Mesothelial cell of epicardium (in vitro differentiated cells): ENCODE measurements at regions not wholly inside any gene's neighbourhood (a gene's known extent, or its start where the extent isn't known, plus 50 kb on each side); places are given as distances from the start of the nearest gene placed in this dataset.

Experiments
- DNase-seq, 2 experiments: peaks; one replicate each; pipeline ENCODE4 v3.0.0; 2021; ENCODE audit warnings: low spot score in 2 of 2; ENCODE audit not compliant: unreplicated experiment in 2 of 2
- H3K27ac Mint-ChIP-seq: 2 replicates; pipeline ENCODE4 v1.8.0; 2021; ENCODE audit warnings: mixed read lengths
- H3K27me3 Mint-ChIP-seq: 2 replicates; pipeline ENCODE4 v1.8.0; 2021; ENCODE audit warnings: low read depth, mixed read lengths
- H3K36me3 Mint-ChIP-seq: 2 replicates; pipeline ENCODE4 v1.8.0; 2021; ENCODE audit warnings: mixed read lengths
- H3K4me1 Mint-ChIP-seq: 2 replicates; pipeline ENCODE4 v1.8.0; 2021; ENCODE audit warnings: mixed read lengths
- H3K4me3 Mint-ChIP-seq: 2 replicates; pipeline ENCODE4 v1.8.0; 2021; ENCODE audit warnings: mild to moderate bottlenecking, moderate library complexity, mixed read lengths
- H3K9me3 Mint-ChIP-seq: 2 replicates; pipeline ENCODE4 v1.8.0; 2021; ENCODE audit warnings: mixed read lengths
- TF ChIP-seq, protein P1 (sequence below): fragments of 200-600 bp; sonication (generic); IDR thresholded peaks from one replicate; pipeline ENCODE4 v1.5.0; 2021; ENCODE audit warnings: antibody characterized with exemption; ENCODE audit not compliant: unreplicated experiment

DNA sequence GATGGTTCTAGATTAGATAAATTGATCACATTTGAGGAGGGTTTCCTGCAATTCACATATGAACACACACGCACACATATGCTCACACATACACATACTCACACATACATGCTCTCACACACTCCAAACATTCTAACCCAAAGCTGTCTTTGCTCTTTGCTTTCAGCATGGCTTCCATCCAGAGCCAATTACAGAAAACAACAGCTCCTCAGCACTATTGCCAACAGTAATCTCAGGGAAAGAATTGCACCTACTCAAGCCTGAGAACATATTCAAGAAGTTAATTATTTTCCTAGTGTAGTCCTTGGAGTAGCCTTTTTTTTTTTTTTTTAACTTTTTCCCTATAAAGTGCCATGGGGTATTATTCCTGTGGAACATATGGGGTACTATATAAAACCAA, 246.9 kb upstream of the PARD3B start:
- Mint-ChIP-seq H3K4me1 (peaks cover 9% of the 10 kb centered on the region), H3K9me3 (peaks cover 4% of the 10 kb centered on the region), H3K4me3 (no peak overlapping the region), H3K27me3 (no peaks in the 10 kb centered on the region), H3K27ac (no peak overlapping the region), H3K36me3 (no peaks in the 10 kb centered on the region)
- TF ChIP-seq, protein P1, sequence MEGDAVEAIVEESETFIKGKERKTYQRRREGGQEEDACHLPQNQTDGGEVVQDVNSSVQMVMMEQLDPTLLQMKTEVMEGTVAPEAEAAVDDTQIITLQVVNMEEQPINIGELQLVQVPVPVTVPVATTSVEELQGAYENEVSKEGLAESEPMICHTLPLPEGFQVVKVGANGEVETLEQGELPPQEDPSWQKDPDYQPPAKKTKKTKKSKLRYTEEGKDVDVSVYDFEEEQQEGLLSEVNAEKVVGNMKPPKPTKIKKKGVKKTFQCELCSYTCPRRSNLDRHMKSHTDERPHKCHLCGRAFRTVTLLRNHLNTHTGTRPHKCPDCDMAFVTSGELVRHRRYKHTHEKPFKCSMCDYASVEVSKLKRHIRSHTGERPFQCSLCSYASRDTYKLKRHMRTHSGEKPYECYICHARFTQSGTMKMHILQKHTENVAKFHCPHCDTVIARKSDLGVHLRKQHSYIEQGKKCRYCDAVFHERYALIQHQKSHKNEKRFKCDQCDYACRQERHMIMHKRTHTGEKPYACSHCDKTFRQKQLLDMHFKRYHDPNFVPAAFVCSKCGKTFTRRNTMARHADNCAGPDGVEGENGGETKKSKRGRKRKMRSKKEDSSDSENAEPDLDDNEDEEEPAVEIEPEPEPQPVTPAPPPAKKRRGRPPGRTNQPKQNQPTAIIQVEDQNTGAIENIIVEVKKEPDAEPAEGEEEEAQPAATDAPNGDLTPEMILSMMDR = no peak
- no peak for DNase-seq

DNA sequence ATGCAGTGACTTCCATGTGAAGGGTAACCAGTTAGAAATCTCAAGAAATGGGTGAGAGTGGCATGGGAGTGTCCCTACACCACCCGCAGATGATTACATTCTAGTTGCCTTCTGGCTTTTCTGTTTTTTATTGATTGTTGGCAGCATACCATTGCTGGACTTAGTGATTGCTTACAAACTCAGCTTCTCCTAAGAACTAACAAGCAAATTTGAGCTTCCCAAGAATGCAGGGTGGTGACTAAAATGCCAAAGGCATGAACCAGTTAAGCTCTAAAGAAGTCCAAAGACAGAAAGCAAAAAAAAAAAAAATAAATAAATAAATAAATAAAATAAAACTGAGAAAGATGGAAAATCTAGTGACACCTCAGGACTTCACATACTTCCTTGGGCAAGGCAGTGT, 245.5 kb upstream of the PARD3B start:
- H3K4me3 Mint-ChIP-seq = no peak overlapping the region
- peaks cover 7% of the 10 kb centered on the region for H3K4me1 Mint-ChIP-seq

DNA sequence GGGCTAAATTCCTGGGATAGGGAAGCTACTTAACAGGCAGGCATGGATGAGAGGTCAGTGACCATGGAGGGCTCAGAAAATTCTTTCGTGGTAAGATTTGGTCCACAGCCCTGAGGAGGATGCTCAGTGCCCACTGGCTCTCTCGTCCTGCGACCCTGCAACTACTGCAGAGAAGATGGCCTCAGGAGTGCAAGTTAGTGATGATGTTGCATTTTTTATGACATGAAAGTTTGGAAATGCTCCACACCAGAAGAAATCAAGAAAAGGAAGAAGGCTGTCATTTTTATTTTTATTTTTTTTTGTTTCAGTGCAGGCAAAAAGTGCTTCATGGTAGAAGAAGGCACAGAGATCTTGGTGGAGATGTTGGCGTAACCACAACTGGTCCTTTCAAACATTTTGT, 238.6 kb upstream of the PARD3B start:
- Mint-ChIP-seq H3K4me1 (no peaks in the 10 kb centered on the region), H3K9me3 (no peaks in the 10 kb centered on the region), H3K4me3 (no peak overlapping the region), H3K36me3 (no peaks in the 10 kb centered on the region), H3K27me3 (peaks cover 2% of the 10 kb centered on the region), H3K27ac (no peak overlapping the region)
- DNase-seq = no peak
- TF ChIP-seq, protein P1 = no peak

More for the DNA sequence above, 245.5 kb upstream of the PARD3B start:
- TF ChIP-seq, protein P1 = no peak
- Mint-ChIP-seq H3K27me3 (no peaks in the 10 kb centered on the region), H3K9me3 (peaks cover 4% of the 10 kb centered on the region), H3K36me3 (no peaks in the 10 kb centered on the region), H3K27ac (no peak overlapping the region)
- no peak for DNase-seq

DNA sequence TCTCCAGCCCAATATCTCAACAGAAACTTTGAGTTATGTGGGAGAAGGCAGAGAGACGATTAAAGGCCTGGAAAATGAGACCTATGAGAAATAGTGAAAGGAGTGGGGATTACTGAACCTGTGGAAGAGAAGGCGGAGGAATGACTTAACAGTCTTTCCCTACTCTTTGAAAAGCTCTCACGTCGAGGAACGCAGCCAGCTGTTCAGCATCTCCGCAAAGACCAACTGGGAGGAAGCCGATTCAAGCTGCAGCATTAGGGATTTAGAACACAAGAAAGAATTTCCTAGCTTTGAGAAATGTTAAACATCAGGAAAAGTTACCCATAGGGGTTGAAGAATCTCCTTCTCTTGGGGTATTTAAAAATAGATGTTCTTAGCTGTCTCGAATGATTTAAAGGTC, 233.2 kb upstream of the PARD3B start:
- no peaks in the 10 kb centered on the region for H3K9me3 Mint-ChIP-seq
- no peaks in the 10 kb centered on the region for H3K36me3 Mint-ChIP-seq
- no peak for DNase-seq
- H3K27me3 Mint-ChIP-seq = no peaks in the 10 kb centered on the region
- H3K4me1 Mint-ChIP-seq = peaks cover 16% of the 10 kb centered on the region
- no peak overlapping the region for H3K4me3 Mint-ChIP-seq
- peak overlapping the region; percentile 8 for H3K27ac Mint-ChIP-seq
- TF ChIP-seq, protein P1 = no peak

DNA sequence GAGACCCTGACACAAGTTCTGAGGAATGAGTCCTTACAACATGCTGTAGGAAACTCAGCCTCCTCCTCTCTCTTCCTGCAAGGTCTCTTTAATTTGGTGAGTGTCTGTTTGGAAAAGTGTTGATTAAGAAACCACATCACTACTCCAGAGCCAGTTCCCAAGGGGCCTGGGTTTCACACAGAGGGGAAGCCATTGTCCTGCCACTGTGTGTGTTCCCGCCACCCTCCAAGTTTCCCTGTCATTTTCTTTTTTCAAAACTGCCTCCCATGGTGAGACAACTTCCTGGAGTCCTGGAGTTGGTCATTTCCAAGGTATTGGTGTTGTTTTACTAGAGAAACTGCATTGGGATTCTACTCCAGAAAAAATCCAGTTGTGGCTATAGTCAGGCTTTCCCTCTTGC, 232.0 kb upstream of the PARD3B start:
- TF ChIP-seq, protein P1 = no peak
- no peaks in the 10 kb centered on the region for H3K27me3 Mint-ChIP-seq
- H3K36me3 Mint-ChIP-seq = no peaks in the 10 kb centered on the region
- no peak overlapping the region for H3K27ac Mint-ChIP-seq
- peaks cover 16% of the 10 kb centered on the region for H3K4me1 Mint-ChIP-seq
- no peak overlapping the region for H3K4me3 Mint-ChIP-seq
- H3K9me3 Mint-ChIP-seq = no peaks in the 10 kb centered on the region
- no peak for DNase-seq

DNA sequence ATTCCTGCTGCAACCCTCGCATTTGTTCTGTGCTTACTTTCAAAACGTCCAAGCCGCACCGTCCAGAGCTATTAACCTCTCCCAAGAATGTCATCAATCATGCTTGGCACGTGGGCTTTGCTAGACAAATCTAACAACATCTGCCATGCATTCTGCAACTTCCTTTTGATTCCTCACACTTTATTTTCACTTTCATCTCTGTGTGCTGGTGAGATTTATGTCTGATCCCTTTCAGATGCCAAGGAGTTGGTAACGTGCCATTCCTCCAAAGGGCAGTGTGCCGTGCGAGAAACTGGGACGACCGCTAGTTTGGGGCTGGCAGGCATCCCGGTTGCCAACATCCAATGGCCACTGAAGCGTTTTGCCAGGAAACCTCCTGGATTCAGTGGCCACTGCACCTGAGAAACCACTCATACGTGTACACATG, 230.0 kb upstream of the PARD3B start:
- TF ChIP-seq, protein P1 = no peak
- H3K9me3 Mint-ChIP-seq = no peaks in the 10 kb centered on the region
- no peaks in the 10 kb centered on the region for H3K36me3 Mint-ChIP-seq
- H3K27me3 Mint-ChIP-seq = no peaks in the 10 kb centered on the region
- DNase-seq = no peak
- H3K4me3 Mint-ChIP-seq = no peak overlapping the region
- H3K27ac Mint-ChIP-seq = no peak overlapping the region
- H3K4me1 Mint-ChIP-seq = peaks cover 16% of the 10 kb centered on the region
